HCT116 (cell line): ENCODE measurements at regions not wholly inside any gene's neighbourhood (a gene's known extent, or its start where the extent isn't known, plus 50 kb on each side); places are given as distances from the start of the nearest gene placed in this dataset.

Source experiments
- ATAC-seq: fragments of 200-7000 bp; cut with Tn5 transposase; 2 replicates; pipeline ENCODE4 v1.9.1; 2020; ENCODE audit warnings: mild to moderate bottlenecking, moderate library complexity
- BruUV-seq: library from RNA; stranded (reverse); fragments of 400-500 nt; replicated peaks from 2 replicates; lab custom pipeline; 2021; lab: Mats Ljungman, UMichigan
- CTCF ChIA-PET: fragments of 300-600 bp; sonication (Branson Sonifier 250); formaldehyde crosslinking; loops from one replicate; lab custom pipeline; 2021; ENCODE audit warnings: antibody characterized with exemption; lab: Charles Lee
- POLR2A ChIA-PET: fragments of 300-600, 350-600 bp; sonication (Branson Sonifier 250); formaldehyde crosslinking; loops from one replicate; lab custom pipeline; 2021; ENCODE audit warnings: antibody characterized with exemption; lab: Charles Lee
- RAD21 ChIA-PET, 2 experiments: fragments of 300-600 bp; sonication (Branson Sonifier 250); formaldehyde crosslinking; loops; one replicate each; lab custom pipeline; 2023; ENCODE audit warnings: low total read pairs in 2 of 2; ENCODE audit not compliant: uncharacterized antibody in 2 of 2, unreplicated experiment in 2 of 2, low non-redundant PET in 1 of 2; lab: Charles Lee
- DNase-seq: peaks from one replicate; pipeline ENCODE4 v3.0.0-alpha.2; 2010; ENCODE audit warnings: low read depth, low spot score
- H2AFZ ChIP-seq: fragments of 200-600 bp; shearing (Covaris generic), sonication (generic); 2 replicates; pipeline ENCODE4 v1.6.1; 2017; ENCODE audit warnings: low read depth, mixed run types, mixed read lengths, antibody characterized with exemption, low read length; ENCODE audit not compliant: poor library complexity, severe bottlenecking
- H3K27ac ChIP-seq: 2 replicates; pipeline ENCODE4 v1.5.1; 2012; ENCODE audit warnings: low read depth, low read length
- H3K27me3 ChIP-seq: fragments of 200-600 bp; sonication (generic); 2 replicates; pipeline ENCODE4 v1.6.1; 2016; ENCODE audit warnings: mixed run types, low read length, mixed read lengths; ENCODE audit not compliant: insufficient read depth
- H3K36me3 ChIP-seq, 2 experiments: fragments of 200-500 bp in 1 of 2; fragments of 200-600 bp in 1 of 2; sonication (Bioruptor generic) in 1 of 2; sonication (generic) in 1 of 2; 2 replicates each; pipeline versions ENCODE4 v1.5.1 to v1.6.1; 2014 to 2016; ENCODE audit warnings: low read length in 2 of 2, inconsistent platforms in 1 of 2, mixed read lengths in 1 of 2, mixed run types in 1 of 2; ENCODE audit not compliant: insufficient read depth in 2 of 2, control insufficient read depth in 1 of 2
- H3K4me1 ChIP-seq, 2 experiments: fragments of 200-600 bp in 1 of 2; sonication (generic) in 1 of 2; 2 replicates each; pipeline versions ENCODE4 v1.5.1 to v1.6.1; 2012 to 2017; ENCODE audit warnings: low read length in 2 of 2, inconsistent platforms in 1 of 2, mild to moderate bottlenecking in 1 of 2, mixed read lengths in 1 of 2, mixed run types in 1 of 2, moderate library complexity in 1 of 2; ENCODE audit not compliant: insufficient read depth in 2 of 2, control insufficient read depth in 1 of 2
- H3K4me2 ChIP-seq: fragments of 200-600 bp; sonication (generic); 2 replicates; pipeline ENCODE4 v1.6.1; 2017; ENCODE audit warnings: mixed run types, low read length, mixed read lengths
- H3K4me3 ChIP-seq, 2 experiments: fragments of 200-600 bp in 1 of 2; sonication (generic) in 1 of 2; replicated peaks in 1 of 2; 2 replicates each; pipeline ENCODE4 v1.5.1; 2011 to 2016; ENCODE audit warnings: low read length in 2 of 2, control low read depth in 1 of 2, low read depth in 1 of 2, mild to moderate bottlenecking in 1 of 2, mixed read lengths in 1 of 2, mixed run types in 1 of 2
- H3K79me2 ChIP-seq: fragments of 200-600 bp; sonication (generic); 2 replicates; pipeline ENCODE4 v1.6.1; 2017; ENCODE audit warnings: mild to moderate bottlenecking, mixed run types, low read length, moderate library complexity, mixed read lengths; ENCODE audit not compliant: insufficient read depth
- H3K9ac ChIP-seq: fragments of 200-600 bp; sonication (generic); 2 replicates; pipeline ENCODE4 v1.6.1; 2016; ENCODE audit warnings: low read length, mixed read lengths
- H3K9me2 ChIP-seq: fragments of 200-600 bp; sonication (generic), shearing (Covaris generic); 2 replicates; pipeline ENCODE4 v1.6.1; 2017; ENCODE audit warnings: mixed run types, mild to moderate bottlenecking, moderate library complexity; ENCODE audit not compliant: insufficient read depth
- H3K9me3 ChIP-seq, 2 experiments: fragments of 200-500 bp in 1 of 2; fragments of 200-600 bp in 1 of 2; sonication (Bioruptor generic) in 1 of 2; sonication (generic) in 1 of 2; 2 replicates each; pipeline ENCODE4 v1.6.1; 2014 to 2017; ENCODE audit warnings: low read length in 2 of 2, mixed read lengths in 2 of 2, inconsistent platforms in 1 of 2, low read depth in 1 of 2, mild to moderate bottlenecking in 1 of 2, mixed run types in 1 of 2, moderate library complexity in 1 of 2; ENCODE audit not compliant: control insufficient read depth in 1 of 2, insufficient read depth in 1 of 2
- H4K20me1 ChIP-seq: fragments of 200-600 bp; sonication (generic), shearing (Covaris generic); 2 replicates; pipeline ENCODE4 v1.6.1; 2017; ENCODE audit warnings: mixed run types, mild to moderate bottlenecking, moderate library complexity; ENCODE audit not compliant: insufficient read depth
- CBX3 ChIP-seq: IDR thresholded peaks from 2 replicates; pipeline ENCODE4 v1.6.1; 2012; ENCODE audit warnings: low read depth
- CEBPB ChIP-seq: IDR thresholded peaks from 2 replicates; pipeline ENCODE4 v1.6.1; 2012; ENCODE audit warnings: low read depth
- EZH2 ChIP-seq: fragments of 200-600 bp; sonication (generic); IDR thresholded peaks from 2 replicates; pipeline ENCODE4 v1.6.1; 2017; ENCODE audit warnings: antibody characterized with exemption, mixed run types
- POLR2A ChIP-seq: IDR thresholded peaks from 2 replicates; pipeline ENCODE4 v1.7.0; 2011; ENCODE audit warnings: borderline replicate concordance; ENCODE audit not compliant: insufficient read depth, insufficient read length; ENCODE audit errors: extremely low read depth
- RAD21 ChIP-seq: IDR thresholded peaks from 2 replicates; pipeline ENCODE4 v1.6.1; 2012; ENCODE audit warnings: low read depth, mild to moderate bottlenecking
- SIN3A ChIP-seq: IDR thresholded peaks from 2 replicates; pipeline ENCODE4 v1.6.1; 2012; ENCODE audit warnings: low read depth
- SRF ChIP-seq: IDR thresholded peaks from 2 replicates; pipeline ENCODE4 v1.6.1; 2012; ENCODE audit warnings: low read depth
- TCF7L2 ChIP-seq: IDR thresholded peaks from 2 replicates; pipeline ENCODE4 v1.7.0; 2011; ENCODE audit warnings: borderline replicate concordance, inconsistent platforms; ENCODE audit not compliant: insufficient read depth, insufficient read length; ENCODE audit errors: extremely low read depth
- YY1 ChIP-seq: IDR thresholded peaks from 2 replicates; pipeline ENCODE4 v1.6.1; 2011; ENCODE audit warnings: low read length, low read depth, moderate library complexity, mild to moderate bottlenecking; ENCODE audit not compliant: insufficient replicate concordance; ENCODE audit errors: extremely low read depth
- intact Hi-C: fragments of 100-400 bp; cut with micrococcal nuclease; formaldehyde crosslinking; loops from 2 replicates; pipeline ENCODE4 v1.10.0; 2022
- TF ChIP-seq, protein P1 (sequence below): IDR thresholded peaks from 2 replicates; pipeline ENCODE4 v1.6.1; 2012

DNA sequence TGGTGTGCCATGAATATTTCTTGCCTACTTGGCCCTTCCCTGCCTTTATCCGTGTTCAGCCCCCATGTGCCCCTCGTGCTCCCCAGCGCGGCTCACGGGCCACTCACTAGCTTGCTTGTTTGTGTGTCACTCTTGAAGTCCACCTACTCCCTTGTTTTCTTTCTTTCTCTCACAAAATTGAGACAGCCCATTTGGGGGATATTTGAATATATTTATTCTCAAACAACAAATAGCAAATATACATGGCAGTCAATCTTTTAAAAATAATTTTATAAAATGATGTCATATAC lies 82.2 kb downstream of the PLXNA1 start:
- no peaks in the 10 kb centered on the region for H3K9me2 ChIP-seq
- no peaks in the 10 kb centered on the region for H3K9me3 ChIP-seq
- DNase-seq: no peak
- TF ChIP-seq CBX3: 0 out of 2 replicates have a peak, but pooled peaks have one; percentile 25
- TF ChIP-seq TCF7L2: no peak
- RAD21 ChIA-PET: interaction anchor here in 1 of 2 experiments (0.5 kb wide), 1 partner anchor 51 kb away, joined by 3 read pairs; no protein-coding TSS in a partner anchor
- H2AFZ ChIP-seq: no peak overlapping the region
- H3K79me2 ChIP-seq: no peaks in the 10 kb centered on the region
- POLR2A ChIA-PET: no interaction called here
- H3K9ac ChIP-seq: no peak overlapping the region
- no peak overlapping the region for H3K4me3 ChIP-seq
- H3K27me3 ChIP-seq: no peaks in the 10 kb centered on the region
- BruUV-seq: no TSS peak
- H3K4me1 ChIP-seq: peaks cover 4 to 19% of the 10 kb centered on the region in 2 experiments
- H4K20me1 ChIP-seq: no peaks in the 10 kb centered on the region
- CTCF ChIA-PET: interaction anchor here (1.0 to 1.2 kb wide), 2 partner anchors 83 to 112 kb away, joined by 4 read pairs; partner anchors contain the start of gene PLXNA1
- peak overlapping the region; percentile 50 for H3K4me2 ChIP-seq
- intact Hi-C loops: no loop called here
- no peaks in the 10 kb centered on the region for H3K36me3 ChIP-seq
- no peak for ATAC-seq
- no peak overlapping the region for H3K27ac ChIP-seq

DNA sequence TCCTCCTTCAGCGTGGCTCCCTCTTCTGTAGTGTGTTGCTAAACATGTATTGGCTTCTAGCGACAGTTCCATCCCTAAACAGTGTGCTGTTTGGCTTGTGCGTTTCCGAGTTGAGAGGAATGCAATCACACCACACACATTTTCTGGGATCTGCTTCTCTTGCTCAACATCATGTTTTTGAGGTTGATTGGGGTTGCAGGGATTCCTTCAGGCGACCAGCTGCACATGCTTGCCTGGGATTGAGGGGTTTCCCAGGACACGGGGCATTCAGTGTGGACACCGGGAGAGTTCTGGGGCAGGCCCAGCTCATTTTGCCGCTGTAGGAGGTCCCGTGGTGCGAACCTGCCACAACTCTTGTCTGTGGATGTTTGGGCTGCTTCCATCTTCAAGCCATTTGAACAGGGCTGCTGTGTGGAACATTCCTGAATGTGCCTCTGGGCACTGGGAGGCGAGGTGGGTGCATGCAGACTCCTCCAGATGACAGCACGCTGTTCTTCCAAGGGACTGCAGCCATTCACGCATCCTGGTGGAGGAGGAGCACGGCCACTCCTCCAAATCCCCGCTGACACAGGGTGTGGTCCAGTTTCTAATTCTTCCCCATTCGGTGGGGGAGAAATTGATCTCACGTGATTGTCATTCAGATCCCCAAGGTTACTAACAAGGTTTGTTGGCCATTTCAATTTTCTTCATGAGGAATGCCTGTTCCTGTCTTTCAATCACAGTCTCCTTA lies 82.8 kb downstream of the PLXNA1 start:
- no peak for ATAC-seq
- Histone ChIP-seq H3K9me2 (no peaks in the 10 kb centered on the region), H3K27me3 (no peaks in the 10 kb centered on the region), H3K79me2 (no peaks in the 10 kb centered on the region), H2AFZ (no peak overlapping the region), H3K9ac (no peak overlapping the region), H3K4me1 (peaks cover 4 to 19% of the 10 kb centered on the region in 2 experiments), H3K36me3 (no peaks in the 10 kb centered on the region), H3K27ac (no peak overlapping the region), H4K20me1 (no peaks in the 10 kb centered on the region), H3K9me3 (no peaks in the 10 kb centered on the region), H3K4me2 (no peak overlapping the region), H3K4me3 (no peak overlapping the region)
- no TSS peak for BruUV-seq
- ChIA-PET POLR2A (no interaction called here), RAD21 (interaction anchor here in 1 of 2 experiments (0.5 kb wide), 1 partner anchor 51 kb away, joined by 3 read pairs; no protein-coding TSS in a partner anchor), CTCF (interaction anchor here (1.0 kb wide), 1 partner anchor 111 kb away, joined by 4 read pairs; no protein-coding TSS in a partner anchor)
- no peak for DNase-seq
- intact Hi-C loops: no loop called here
- TF ChIP-seq YY1: no peak
- TF ChIP-seq EZH2: no peak
- TF ChIP-seq, protein P1, sequence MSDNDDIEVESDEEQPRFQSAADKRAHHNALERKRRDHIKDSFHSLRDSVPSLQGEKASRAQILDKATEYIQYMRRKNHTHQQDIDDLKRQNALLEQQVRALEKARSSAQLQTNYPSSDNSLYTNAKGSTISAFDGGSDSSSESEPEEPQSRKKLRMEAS: no peak
- no peak for TF ChIP-seq CEBPB
- no peak for TF ChIP-seq POLR2A
- no peak for TF ChIP-seq RAD21
- no peak for TF ChIP-seq SRF
- TF ChIP-seq TCF7L2: no peak
- TF ChIP-seq SIN3A: no peak
